Activated naive CD4-positive, alpha-beta T cell treated with anti-CD3 and anti-CD28 coated beads, Interleukin-2, amount 50 U/mL, for 16 hours (primary cell): ENCODE measurements at regions not wholly inside any gene's neighbourhood (a gene's known extent, or its start where the extent isn't known, plus 50 kb on each side); places are given as distances from the start of the nearest gene placed in this dataset.

Experiments used
- DNase-seq: peaks from one replicate; pipeline ENCODE4 v3.0.0-alpha.2; 2020

DNA sequence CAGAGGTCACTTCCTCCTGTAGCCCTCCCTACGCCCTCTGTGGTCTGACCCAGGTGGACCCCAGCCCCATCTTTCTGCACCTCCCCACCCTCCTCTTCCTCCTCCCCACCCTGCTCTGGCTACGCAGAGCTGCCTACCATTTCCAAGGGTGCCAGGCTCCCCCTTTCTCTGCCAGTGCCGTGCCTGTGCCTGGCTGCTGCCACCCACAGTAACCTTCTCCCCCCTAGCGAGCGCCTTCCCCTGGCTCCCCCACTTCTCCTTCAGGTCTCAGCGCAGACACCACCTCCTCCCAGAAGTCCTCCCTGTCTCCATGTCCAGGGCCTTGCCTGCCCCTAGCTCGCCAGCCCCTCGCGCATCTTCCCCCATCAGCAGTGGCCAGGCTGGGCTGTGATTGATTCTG, 471.5 kb downstream of the PTPRU start:
- no peak for DNase-seq

GRCh38 chr1:29706936-29707335, 470.6 kb downstream of the PTPRU start:
- DNase-seq: no peak

DNA sequence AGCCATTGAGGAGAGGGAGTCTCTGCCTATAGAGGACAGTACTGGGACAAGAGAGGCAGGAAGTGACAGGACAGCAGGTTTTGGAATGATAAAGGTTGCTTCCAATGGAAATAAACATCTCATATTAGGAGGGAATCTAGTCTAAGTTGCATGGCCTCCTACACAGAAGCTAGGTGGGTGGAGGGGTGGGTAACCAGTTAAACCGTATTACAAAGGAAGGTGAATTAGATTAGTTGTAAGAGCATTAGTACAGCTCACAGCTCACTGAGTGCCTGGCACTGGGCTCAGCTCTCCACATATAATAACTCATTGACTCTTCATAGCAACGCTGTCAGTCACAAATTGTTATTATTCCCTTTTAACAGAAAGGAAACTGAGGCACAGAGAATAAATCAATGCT, 468.1 kb downstream of the PTPRU start:
- DNase-seq: no peak

DNA sequence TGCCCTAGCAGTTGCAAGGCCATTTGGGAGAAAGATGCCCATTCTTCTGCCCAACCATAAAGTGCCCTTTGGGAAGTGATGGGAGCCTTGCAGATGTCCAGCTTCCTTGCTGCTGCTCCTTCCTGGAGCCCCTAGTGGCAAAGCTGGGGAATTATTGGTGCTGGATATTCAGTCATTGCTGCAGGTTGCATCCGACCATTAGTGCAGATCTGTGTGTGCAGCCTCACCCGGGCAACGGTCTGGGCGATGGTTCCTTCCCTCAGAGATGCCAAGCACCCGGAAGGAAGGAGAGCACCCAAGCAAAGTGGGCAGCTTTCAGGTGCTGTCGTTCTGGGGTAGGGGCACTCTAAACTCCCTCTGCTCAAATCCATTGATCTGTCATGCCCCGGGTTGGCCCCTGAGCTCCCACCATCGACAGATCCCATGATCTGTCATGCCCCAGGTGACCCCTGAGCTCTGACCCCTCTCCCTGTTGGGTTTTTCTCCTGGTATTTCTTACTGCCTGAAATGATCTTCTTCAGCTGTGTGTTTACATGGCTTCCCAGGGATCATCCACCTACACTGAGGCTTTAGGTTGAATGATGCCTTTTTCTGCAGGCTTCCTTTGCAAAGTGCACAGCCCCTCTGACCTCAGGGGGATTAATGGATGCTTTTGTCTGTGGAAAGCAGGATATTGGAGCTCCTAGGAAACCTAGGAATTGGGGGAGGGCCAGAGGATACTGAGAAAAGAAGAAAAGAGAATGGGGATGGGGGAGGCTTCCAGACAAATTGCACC, 467.5 kb downstream of the PTPRU start:
- no peak for DNase-seq

GRCh38 chr1:29700491-29700890, 464.2 kb downstream of the PTPRU start:
- DNase-seq: no peak

GRCh38 chr1:29698626-29699025, 462.3 kb downstream of the PTPRU start:
- no peak for DNase-seq

- DNase-seq: no peak
These were observed 461.7 kb downstream of the PTPRU start for GRCh38 chr1:29698033-29698432.

- DNase-seq: no peak
These were observed 461.1 kb downstream of the PTPRU start for GRCh38 chr1:29697391-29697780.

DNA sequence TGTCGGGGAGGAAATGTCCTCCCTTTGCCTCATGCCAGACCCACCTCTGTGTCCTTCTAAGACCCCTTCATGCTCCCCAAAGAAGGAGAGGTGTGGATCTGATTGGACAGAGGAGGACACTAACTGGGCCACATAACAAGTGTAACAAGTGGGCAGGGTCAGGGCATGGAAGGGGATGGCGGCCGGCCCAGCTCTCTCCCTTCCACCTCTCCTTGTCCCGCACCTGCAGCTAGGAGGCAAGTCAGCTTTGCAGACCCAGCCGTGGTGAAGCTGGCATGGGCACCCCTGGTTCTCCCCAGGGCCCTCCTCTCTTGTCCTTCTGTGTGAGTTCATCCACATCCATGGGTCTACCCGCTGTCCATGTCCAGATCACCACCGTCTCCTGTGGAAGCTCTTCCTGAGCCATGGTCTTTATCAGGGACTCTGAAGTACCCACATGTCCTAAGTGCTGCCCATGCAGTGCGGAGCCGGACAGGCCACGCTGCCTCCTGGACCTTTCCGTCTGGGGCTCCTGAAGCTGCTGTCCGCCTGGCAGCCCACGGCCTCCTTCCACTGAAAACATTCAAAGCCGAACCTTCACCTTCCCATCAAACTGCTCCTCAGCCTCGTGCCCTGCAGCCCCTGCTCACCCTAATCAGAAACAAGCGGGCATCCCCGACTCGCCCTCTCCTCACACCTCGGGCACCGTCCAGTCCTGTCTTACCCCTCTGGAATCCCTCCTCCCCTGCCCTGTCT, 460.5 kb downstream of the PTPRU start:
- no peak for DNase-seq

- DNase-seq: no peak
These were observed 459.5 kb downstream of the PTPRU start for GRCh38 chr1:29695803-29696202.

DNA sequence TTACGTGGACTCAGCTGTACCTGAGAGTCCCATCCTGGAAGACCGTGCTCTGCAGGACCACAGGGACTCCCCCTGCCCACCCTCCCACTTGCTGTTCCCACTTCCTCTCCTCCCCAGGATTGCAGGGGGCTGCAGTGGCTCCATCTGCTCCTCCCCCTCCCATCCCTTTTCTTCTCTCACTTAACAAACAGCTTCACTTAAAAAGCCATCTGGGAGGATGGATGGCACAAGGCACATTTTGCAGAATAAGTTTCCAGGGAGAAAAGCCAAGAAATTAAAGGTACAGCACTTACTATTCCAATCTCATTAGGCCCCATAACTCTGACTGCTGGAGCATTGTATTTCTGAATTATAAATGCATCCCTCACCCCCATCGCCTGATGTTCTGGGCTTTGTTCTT, 458.7 kb downstream of the PTPRU start:
- DNase-seq: no peak

DNA sequence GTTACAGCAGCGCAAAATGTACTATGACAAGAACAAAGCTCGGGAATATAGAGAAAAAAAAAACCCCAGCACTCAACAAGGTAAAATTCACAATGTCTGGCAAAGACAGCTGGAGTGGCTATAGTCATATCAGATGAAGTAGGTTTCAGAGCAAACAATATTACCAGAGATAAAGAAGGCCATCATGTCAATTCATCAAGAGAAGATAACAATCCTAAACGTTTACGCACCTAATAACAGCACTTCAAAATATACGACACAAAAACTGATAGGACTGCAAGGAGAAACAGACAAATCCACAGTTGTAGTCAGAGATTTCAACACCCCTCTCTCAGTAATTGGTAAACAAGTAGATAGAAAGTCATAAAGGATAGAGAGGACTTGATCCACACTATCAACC, 455.2 kb downstream of the PTPRU start:
- DNase-seq: no peak

DNA sequence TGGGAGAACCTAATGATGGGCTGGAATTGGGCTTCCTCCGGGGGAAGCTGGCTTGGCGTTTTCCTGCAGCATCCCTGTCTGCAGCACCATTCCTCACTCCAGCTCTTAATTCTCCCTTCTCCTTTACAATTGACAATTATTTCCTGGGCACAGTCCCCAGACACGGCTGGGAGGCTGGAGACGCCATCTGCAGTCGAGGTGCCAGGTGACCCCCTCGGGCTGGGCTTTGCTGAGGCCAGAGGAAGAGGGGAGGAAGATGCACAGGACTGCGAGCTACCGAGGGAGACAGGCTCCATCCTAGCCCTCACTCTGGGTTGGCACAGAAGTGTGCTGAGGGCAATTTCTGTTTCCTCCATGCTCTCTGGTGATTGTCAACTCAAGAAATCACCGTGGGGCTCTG, 453.8 kb downstream of the PTPRU start:
- no peak for DNase-seq

DNA sequence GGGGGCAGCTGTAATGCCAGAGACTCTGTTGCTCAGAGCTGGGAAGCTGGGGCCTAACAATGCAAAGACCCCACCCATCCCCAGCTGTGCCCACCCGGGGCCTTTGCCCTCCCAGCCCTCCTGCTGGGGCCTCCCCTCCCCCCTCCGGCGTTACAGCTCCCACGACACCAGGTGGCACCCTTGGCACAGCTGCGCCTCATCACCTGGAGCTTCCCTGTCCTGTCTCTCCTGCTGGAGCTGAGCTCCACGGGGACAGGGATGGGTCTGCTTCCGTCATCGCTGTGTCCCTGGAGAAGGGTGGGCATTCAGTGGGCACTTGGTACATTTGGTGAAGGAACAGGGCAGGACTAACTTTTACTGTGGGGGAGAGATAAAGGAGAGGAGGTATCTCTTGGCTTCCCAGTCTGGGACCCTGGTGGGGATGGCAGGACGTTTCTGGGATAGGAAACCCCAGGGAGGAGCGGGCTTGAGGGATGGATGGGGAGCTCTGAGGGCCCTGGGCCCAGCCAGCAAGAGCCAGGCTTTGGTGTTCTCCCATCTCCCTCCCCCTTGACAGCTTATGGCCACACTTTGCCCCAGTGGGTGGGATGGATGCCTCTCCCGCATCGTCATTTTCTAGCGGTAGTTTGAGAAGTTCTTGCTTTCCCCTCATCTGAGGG, 453.2 kb downstream of the PTPRU start:
- DNase-seq: peak; percentile 7

DNA sequence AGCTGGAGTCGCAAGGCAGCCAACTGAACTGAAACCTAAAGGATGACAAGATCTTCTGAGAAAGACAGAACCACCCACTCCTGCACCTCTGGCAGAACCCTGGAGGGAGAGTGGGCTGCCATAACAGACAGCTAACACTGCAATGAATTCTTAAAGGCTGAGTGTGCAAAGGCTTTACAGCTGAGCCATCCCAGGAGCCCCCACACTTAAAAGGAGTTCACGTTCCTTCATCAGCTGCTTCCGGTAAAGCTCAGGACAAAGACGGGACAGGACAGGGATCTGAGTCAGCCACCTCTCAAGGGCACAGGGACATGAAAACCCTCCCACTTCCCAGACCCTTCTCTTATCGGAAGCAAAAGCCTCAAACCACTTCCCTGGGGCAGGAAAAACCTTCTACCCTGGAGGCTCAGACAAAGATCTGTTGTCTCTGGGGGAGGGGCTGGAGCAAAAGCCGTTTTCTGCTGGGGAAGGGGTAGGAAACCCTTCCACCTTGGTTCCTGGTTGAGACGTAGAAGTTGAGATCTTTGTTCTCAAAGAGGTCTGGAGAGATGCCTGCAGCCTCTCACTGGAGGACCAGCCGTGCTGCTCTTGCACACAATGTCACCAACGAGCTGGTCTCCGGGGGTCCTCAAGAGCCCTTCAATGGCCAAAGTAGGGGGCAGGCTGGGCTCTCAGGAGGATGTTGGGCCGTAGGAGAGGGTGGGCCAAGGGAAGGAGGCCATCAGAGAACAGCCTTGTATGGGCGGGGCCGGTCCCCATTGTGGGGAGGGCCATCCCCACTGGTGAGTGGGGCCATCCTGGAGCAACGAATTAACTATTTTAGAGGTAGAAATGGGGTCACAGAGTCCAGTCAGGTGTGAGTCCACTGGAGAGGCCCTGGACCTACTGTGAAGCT, 452.4 kb downstream of the PTPRU start:
- peak; percentile 5 for DNase-seq

- no peak for DNase-seq
These were observed 451.4 kb downstream of the PTPRU start for GRCh38 chr1:29687601-29688244.

DNA sequence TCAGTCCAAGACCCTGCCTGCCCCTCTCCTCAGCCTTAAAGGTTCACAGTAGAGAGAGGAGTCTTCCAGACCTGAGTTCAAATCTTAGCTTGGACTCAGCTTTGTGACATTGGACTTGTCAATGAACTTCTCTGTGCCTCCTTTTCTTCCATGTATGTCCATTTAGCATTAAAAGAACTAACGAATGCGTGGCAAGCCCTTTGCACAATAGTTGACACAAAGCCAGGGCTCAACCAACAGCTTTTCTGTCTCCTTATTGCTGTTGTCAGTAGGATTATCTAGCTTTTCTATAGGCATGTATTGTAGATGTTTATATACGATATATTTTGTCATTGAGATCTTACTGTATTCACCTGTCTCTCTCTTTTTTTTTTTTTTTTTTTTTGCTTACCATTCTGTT, 450.8 kb downstream of the PTPRU start:
- DNase-seq: no peak

GRCh38 chr1:29686012-29686930, 449.9 kb downstream of the PTPRU start:
- DNase-seq: no peak

- no peak for DNase-seq
These were observed 449.1 kb downstream of the PTPRU start for GRCh38 chr1:29685387-29685786.

GRCh38 chr1:29684141-29684540, 447.8 kb downstream of the PTPRU start:
- DNase-seq: no peak

- DNase-seq: no peak
These were observed 447.1 kb downstream of the PTPRU start for GRCh38 chr1:29683472-29683871.
